GM23338 (cell line): ENCODE measurements at regions not wholly inside any gene's neighbourhood (a gene's known extent, or its start where the extent isn't known, plus 50 kb on each side); places are given as distances from the start of the nearest gene placed in this dataset.

Experiments
- CTCF ChIP-seq, 2 experiments: fragments of 200-600 bp in 1 of 2; sonication (generic) in 1 of 2; conservative IDR thresholded peaks; 2 replicates each; pipeline versions ENCODE4 v1.5.1 to v1.6.1; 2016 to 2017; ENCODE audit warnings: antibody characterized with exemption in 2 of 2, low read depth in 2 of 2, mild to moderate bottlenecking in 2 of 2, moderate library complexity in 1 of 2
- EZH2phosphoT487 ChIP-seq: fragments of 200-600 bp; sonication (generic); IDR thresholded peaks from one replicate; pipeline ENCODE4 v1.8.1; 2018; ENCODE audit warnings: antibody characterized with exemption; ENCODE audit not compliant: unreplicated experiment
- POLR2AphosphoS5 ChIP-seq: IDR thresholded peaks from 2 replicates; pipeline ENCODE4 v1.6.1; 2016; ENCODE audit warnings: antibody characterized with exemption, low read depth
- REST ChIP-seq: IDR thresholded peaks from one replicate; pipeline ENCODE4 v1.6.1; 2018; ENCODE audit warnings: antibody characterized with exemption; ENCODE audit not compliant: unreplicated experiment

- TF ChIP-seq CTCF (conservative IDR thresholded peaks at IDR 0.05; ENCODE audit: low read depth in 2 of 2): no peak
- TF ChIP-seq POLR2AphosphoS5: no peak
- TF ChIP-seq REST: no peak
- no peak for TF ChIP-seq EZH2phosphoT487
Observed at GRCh38 chr20:60200305-60200918, 242.2 kb downstream of the CDH26 start.
